ENCODE measurements at regions not wholly inside any gene's neighbourhood (a gene's known extent, or its start where the extent isn't known, plus 50 kb on each side); places are given as distances from the start of the nearest gene placed in this dataset.

DNA sequence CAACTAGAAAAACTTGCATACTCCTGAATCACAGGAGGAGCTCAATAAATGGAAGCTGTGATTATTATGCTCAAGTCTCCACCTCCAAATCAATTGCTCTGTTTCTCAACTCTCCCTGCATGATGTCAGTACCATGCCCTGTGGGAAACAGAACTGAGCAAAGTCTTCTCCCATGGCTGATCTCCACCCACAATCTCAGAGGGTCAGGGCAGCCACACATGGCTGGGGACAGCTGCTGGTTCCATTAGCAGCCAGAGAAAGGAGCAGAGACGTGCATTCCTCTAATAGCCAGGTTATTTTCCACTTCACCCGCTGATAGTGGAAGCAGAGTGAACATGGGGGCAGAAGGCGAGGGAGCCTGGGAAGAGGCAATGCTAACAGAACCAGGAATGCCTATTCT, 85.5 kb upstream of the TMEM132E start:
- in situ Hi-C loops (cut with MboI; ENCODE audit: low sequenced_read_pairs, unreplicated experiment) = no loop called here
- DNase-seq (ENCODE audit: low spot score) = no peak
- TF ChIP-seq, protein P1, sequence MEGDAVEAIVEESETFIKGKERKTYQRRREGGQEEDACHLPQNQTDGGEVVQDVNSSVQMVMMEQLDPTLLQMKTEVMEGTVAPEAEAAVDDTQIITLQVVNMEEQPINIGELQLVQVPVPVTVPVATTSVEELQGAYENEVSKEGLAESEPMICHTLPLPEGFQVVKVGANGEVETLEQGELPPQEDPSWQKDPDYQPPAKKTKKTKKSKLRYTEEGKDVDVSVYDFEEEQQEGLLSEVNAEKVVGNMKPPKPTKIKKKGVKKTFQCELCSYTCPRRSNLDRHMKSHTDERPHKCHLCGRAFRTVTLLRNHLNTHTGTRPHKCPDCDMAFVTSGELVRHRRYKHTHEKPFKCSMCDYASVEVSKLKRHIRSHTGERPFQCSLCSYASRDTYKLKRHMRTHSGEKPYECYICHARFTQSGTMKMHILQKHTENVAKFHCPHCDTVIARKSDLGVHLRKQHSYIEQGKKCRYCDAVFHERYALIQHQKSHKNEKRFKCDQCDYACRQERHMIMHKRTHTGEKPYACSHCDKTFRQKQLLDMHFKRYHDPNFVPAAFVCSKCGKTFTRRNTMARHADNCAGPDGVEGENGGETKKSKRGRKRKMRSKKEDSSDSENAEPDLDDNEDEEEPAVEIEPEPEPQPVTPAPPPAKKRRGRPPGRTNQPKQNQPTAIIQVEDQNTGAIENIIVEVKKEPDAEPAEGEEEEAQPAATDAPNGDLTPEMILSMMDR (IDR thresholded peaks at IDR 0.05; ENCODE audit: borderline replicate concordance, control extremely low read depth, extremely low read depth, insufficient read depth, missing control alignments) = no peak

DNA sequence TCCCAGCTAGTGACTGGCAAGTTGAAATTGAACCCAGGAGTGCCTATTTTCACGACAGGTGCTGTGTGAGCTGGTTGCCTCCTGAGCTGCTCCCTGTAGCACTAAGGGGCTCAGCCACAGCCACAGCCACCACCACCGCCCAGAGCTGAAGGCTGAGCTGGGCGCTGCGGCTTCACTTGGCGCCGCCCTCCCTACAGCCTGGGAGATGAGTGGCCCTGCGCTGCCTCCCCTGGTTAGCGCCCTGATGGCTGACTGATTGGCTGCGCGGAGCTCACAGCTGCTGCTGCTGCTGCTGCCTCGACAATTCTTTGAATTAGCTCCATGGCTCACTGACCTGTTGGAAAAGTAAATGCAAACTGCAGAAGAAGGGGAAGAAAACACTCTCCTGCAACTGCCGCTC, 91.8 kb upstream of the TMEM132E start:
- no peak for DNase-seq (ENCODE audit: low spot score)
- TF ChIP-seq, protein P1 (IDR thresholded peaks at IDR 0.05; ENCODE audit: borderline replicate concordance, control extremely low read depth, extremely low read depth, insufficient read depth, missing control alignments) = no peak
- in situ Hi-C loops (cut with MboI; ENCODE audit: low sequenced_read_pairs, unreplicated experiment) = no loop called here

DNA sequence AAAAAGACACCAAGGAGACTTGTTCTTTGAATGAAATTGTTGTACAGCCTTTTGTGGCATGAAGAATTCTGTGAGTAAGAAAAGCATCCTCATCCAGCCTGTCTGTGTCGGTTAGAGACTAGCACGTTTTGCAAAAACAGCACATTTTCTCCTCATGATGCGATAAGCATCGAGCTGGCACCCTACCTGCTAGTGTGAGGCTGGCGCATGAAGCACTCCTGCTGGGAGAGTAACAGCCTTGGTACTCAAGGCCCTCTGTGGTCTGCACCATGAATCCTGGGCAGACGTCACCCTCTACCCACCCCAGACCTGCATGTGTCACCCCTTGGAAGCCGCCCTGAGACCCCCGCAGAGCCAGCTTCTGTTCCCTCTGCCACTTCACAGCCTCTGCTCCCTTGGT, 92.6 kb upstream of the TMEM132E start:
- TF ChIP-seq, protein P1 (IDR thresholded peaks at IDR 0.05; ENCODE audit: borderline replicate concordance, control extremely low read depth, extremely low read depth, insufficient read depth, missing control alignments) = no peak
- DNase-seq (ENCODE audit: low spot score) = peak; percentile 8
- in situ Hi-C loops (cut with MboI; ENCODE audit: low sequenced_read_pairs, unreplicated experiment) = no loop called here

DNA sequence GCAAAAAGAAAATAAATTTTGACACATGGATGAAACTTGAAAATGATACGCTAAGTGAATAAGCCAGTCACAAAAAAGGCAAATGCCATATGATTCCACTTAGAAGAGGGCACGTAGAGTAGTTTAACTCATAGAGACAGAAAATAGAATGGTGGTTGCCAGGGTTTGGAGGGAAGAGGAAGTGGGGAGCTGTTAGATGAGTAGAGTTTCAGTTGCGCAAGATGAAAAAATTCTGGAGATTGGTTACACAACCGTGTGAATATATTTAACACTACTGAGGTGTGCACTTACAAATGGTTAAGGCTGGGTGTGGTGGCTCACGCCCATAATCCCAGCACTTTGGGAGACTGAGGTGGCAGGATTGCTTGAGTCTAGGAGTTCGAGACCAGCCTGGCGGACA, 93.4 kb upstream of the TMEM132E start:
- in situ Hi-C loops (cut with MboI; ENCODE audit: low sequenced_read_pairs, unreplicated experiment) = no loop called here
- TF ChIP-seq, protein P1 (IDR thresholded peaks at IDR 0.05; ENCODE audit: borderline replicate concordance, control extremely low read depth, extremely low read depth, insufficient read depth, missing control alignments) = no peak
- no peak for DNase-seq (ENCODE audit: low spot score)

DNA sequence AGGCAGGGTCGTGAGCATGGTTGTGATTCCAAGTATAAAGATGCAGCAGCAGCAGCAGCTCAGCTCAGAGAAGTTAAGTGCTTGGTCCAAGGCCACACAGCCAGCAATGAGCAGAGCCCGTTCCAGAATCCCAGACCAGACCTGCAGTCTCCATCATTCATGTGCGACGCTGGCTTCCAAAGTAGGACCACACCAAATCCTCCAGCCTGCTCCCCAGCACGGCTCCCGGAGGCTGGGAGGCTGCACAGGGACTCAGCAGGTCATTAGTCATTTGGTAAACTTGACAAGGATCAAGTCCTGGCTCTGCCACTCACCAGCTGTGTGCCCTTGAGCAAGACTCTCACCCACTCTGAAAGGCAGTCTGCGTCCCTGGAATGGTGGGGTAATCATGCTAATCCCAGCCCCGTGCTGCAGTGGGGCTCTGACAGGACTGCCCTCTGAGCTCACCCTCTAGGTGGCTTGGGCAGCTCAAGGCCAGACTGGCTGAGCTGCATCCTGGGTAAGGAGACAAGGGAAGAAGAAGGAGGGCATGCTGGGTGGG, 95.1 kb upstream of the TMEM132E start:
- TF ChIP-seq, protein P1 (IDR thresholded peaks at IDR 0.05; ENCODE audit: borderline replicate concordance, control extremely low read depth, extremely low read depth, insufficient read depth, missing control alignments) = no peak
- in situ Hi-C loops (cut with MboI; ENCODE audit: low sequenced_read_pairs, unreplicated experiment) = no loop called here
- no peak for DNase-seq (ENCODE audit: low spot score)

DNA sequence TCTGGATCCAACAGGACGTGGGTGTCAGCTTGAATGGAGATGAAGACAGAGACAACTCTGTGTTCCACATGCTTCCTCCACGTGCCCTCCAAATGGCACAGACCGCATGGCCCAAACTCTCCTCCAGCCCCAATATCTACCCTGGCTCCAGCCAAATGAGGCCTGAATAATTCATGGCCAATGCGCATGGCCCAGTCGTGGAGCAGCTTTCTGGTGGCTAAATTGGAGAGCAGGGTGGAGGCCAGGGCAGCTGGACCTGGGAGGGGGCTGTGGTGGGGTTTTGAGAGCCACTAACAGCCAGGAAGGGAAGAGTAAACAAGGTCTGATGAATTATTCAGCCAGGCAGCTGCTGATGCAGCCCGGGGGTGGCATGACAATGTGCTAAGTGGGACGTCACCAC, 96.7 kb upstream of the TMEM132E start:
- TF ChIP-seq, protein P1 (IDR thresholded peaks at IDR 0.05; ENCODE audit: borderline replicate concordance, control extremely low read depth, extremely low read depth, insufficient read depth, missing control alignments) = no peak
- in situ Hi-C loops (cut with MboI; ENCODE audit: low sequenced_read_pairs, unreplicated experiment) = no loop called here
- no peak for DNase-seq (ENCODE audit: low spot score)

DNA sequence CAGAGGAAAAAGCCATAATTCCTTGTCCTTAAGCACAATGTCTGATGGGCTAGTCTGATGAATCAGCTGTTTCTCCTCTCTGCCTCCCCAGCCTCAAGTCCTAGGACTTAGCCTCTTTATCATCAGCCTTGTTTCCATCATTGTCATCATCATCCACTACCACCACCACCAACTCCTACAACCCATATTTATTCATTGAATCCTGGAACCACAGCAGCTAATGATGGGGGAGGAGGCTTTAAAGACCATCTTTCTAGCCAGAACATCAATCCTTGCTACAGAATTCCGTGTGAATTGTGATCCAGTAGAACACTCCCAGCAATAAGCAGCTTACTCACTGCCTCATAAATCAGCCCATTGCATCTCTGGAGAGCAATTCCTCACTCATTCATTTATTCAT, 97.6 kb upstream of the TMEM132E start:
- in situ Hi-C loops (cut with MboI; ENCODE audit: low sequenced_read_pairs, unreplicated experiment) = no loop called here
- TF ChIP-seq, protein P1 (IDR thresholded peaks at IDR 0.05; ENCODE audit: borderline replicate concordance, control extremely low read depth, extremely low read depth, insufficient read depth, missing control alignments) = no peak
- DNase-seq (ENCODE audit: low spot score) = no peak

Data from GM13976 (cell line).